ENCODE measurements at regions not wholly inside any gene's neighbourhood (a gene's known extent, or its start where the extent isn't known, plus 50 kb on each side); places are given as distances from the start of the nearest gene placed in this dataset.

- no peak overlapping the region for H2AFZ ChIP-seq (ENCODE audit: low read depth, low read length)
- TF ChIP-seq CTCF (IDR thresholded peaks at IDR 0.05; ENCODE audit: extremely low read depth in 1 of 2, insufficient read depth in 1 of 2, low read depth in 1 of 2, low read length in 2 of 2) (no peak), EZH2 (IDR thresholded peaks at IDR 0.05; ENCODE audit: borderline replicate concordance, low read depth, low read length, severe bottlenecking) (no peak), POLR2A (IDR thresholded peaks at IDR 0.05; ENCODE audit: low read depth, low read length) (no peak), FOS (IDR thresholded peaks at IDR 0.05; ENCODE audit: borderline replicate concordance, insufficient read depth, low read length) (no peak), JUN (IDR thresholded peaks at IDR 0.05; ENCODE audit: borderline replicate concordance, insufficient read depth, insufficient read length, low read depth) (no peak), MYC (IDR thresholded peaks at IDR 0.05; ENCODE audit: low read depth, low read length) (no peak), GATA2 (IDR thresholded peaks at IDR 0.05; ENCODE audit: insufficient read depth, insufficient read length, low read depth, low read length) (no peak), MAX (IDR thresholded peaks at IDR 0.05; ENCODE audit: insufficient read depth, insufficient read length) (no peak), POLR2AphosphoS5 (IDR thresholded peaks at IDR 0.05; ENCODE audit: insufficient read depth, low read depth, low read length) (no peak)
- dilution Hi-C loops (cut with MboI; ENCODE audit: extremely low pct_ligation_motif_present, low sequenced_read_pairs), result no loop called here
- no peaks in the 10 kb centered on the region for H3K4me1 ChIP-seq (ENCODE audit: control insufficient read depth, extremely low read depth, insufficient read depth, low read length)
- ChIA-PET CTCF (interaction anchor here (1.2 kb wide), 1 partner anchor 15 kb away, joined by 3 read pairs; no protein-coding TSS in a partner anchor), POLR2A (no interaction called here)
- intact Hi-C loops (cut with micrococcal nuclease), result no loop called here
- FAIRE-seq (no peak), DNase-seq (ENCODE audit: low read depth, low spot score) (no peak)
- no peaks in the 10 kb centered on the region for H3K36me3 ChIP-seq (ENCODE audit: control insufficient read depth in 2 of 2, extremely low read depth in 1 of 2, insufficient read depth in 2 of 2, low read length in 2 of 2)
- no peaks in the 10 kb centered on the region for H4K20me1 ChIP-seq (replicated peaks; ENCODE audit: control insufficient read depth, extremely low read depth, insufficient read depth, low read length)
- BruUV-seq (replicated peaks), result no TSS peak
- no peaks in the 10 kb centered on the region for H3K79me2 ChIP-seq (ENCODE audit: control insufficient read depth, insufficient read depth, low read length)
- no peak overlapping the region for H3K9ac ChIP-seq (replicated peaks; ENCODE audit: extremely low read depth, insufficient read depth, low read length)
- no peak overlapping the region for H3K27ac ChIP-seq (ENCODE audit: insufficient read depth, low read depth, low read length)
- no peak overlapping the region for H3K4me2 ChIP-seq (ENCODE audit: insufficient read depth, low read length)
- no peaks in the 10 kb centered on the region for H3K9me1 ChIP-seq (replicated peaks; ENCODE audit: control insufficient read depth, extremely low read depth, insufficient read depth, low read length)
- no peaks in the 10 kb centered on the region for H3K9me3 ChIP-seq (replicated peaks; ENCODE audit: control insufficient read depth, insufficient read depth, low read length)
- no peak overlapping the region for H3K4me3 ChIP-seq (replicated peaks in 1 of 3; ENCODE audit: insufficient read depth in 1 of 3, low read depth in 1 of 3, low read length in 3 of 3)
- no peaks in the 10 kb centered on the region for H3K27me3 ChIP-seq (ENCODE audit: control insufficient read depth in 2 of 2, insufficient read depth in 2 of 2, low read length in 2 of 2)
Observed at GRCh38 chr2:214630402-214631045, 179.0 kb downstream of the BARD1 start.

Data from endothelial cell of umbilical vein (primary cell).